ENCODE measurements at regions not wholly inside any gene's neighbourhood (a gene's known extent, or its start where the extent isn't known, plus 50 kb on each side); places are given as distances from the start of the nearest gene placed in this dataset.

DNA sequence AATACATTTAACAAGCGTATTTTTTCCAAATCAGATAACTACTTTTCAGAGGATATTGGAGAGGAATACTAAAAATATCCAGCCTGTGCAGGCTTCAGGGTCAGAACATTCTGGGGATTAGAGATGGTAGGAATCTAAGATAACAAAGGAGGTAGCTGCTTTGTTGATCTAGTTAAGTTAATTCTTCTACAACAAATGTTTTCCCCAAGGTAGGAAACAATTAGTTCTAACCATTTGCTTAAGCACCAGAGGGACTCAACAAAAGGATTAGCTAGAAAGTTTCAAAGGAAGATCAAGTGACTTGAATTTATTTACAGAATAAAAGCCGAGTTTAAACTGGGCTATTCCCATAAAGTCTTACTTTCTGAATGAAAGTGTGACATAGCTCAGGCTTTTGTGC lies 524.2 kb downstream of the TMTC2 start:
- TF ChIP-seq CTCF (IDR thresholded peaks at IDR 0.05) (no peak), EZH2 (IDR thresholded peaks at IDR 0.05; ENCODE audit: borderline replicate concordance, insufficient read depth, low read depth, low read length, poor library complexity, severe bottlenecking) (no peak)

Data from B cell (primary cell).